NOMO-1 (cell line): ENCODE measurements at regions not wholly inside any gene's neighbourhood (a gene's known extent, or its start where the extent isn't known, plus 50 kb on each side); places are given as distances from the start of the nearest gene placed in this dataset.

Experiments
- DNase-seq, 2 experiments: peaks; one replicate each; lab custom pipeline; 2025; ENCODE audit not compliant: unreplicated experiment in 2 of 2; lab: John Stamatoyannopoulos, UW

DNA sequence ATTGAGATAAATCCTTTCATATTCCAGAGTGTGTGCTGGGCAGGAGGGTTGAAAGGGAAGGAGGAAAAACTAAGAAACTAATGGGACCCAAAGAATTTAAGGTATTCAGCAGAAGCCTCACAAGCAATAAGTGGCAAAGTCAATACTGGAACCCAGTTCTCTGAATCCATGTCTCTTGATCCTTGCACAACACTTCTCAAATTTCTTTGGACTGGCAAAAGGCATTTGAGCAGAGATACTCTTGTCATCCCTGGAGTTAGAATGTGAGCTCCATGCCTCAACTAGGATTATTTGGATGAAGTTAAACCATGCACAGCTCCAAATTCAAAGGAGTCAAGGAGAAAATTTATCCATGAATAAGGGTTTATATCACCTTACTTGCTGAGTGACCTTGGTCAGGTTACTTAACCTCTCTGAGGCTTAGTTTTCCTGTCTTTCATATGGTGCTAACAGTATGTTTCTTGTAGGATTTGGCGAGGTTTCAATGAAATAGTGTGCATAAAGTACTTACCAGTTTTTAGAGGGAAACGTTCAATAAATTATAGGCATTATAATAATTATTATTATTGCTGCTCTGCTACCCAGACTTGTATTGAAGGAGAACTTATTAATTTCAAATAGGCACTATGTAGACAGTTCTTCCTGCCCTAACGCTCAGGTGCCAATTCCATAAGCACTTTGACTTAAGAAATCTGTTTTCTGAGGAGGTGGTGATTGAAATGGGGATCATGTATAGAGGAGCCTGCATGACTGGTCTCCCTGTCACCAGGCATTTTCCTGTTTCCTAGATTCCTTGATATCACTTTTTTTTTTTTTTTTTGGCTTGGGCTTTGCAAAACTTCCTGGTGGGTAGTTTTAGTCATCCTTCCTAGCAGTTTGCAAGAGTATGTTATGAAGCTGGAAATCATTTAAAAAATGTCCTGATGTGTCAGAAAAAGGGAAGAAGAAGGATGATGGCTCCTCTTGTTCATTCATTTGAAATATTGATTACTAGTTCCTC, 125.0 kb upstream of the JUN start:
- peak in 1 of 2 experiments; percentile 23 for DNase-seq

DNA sequence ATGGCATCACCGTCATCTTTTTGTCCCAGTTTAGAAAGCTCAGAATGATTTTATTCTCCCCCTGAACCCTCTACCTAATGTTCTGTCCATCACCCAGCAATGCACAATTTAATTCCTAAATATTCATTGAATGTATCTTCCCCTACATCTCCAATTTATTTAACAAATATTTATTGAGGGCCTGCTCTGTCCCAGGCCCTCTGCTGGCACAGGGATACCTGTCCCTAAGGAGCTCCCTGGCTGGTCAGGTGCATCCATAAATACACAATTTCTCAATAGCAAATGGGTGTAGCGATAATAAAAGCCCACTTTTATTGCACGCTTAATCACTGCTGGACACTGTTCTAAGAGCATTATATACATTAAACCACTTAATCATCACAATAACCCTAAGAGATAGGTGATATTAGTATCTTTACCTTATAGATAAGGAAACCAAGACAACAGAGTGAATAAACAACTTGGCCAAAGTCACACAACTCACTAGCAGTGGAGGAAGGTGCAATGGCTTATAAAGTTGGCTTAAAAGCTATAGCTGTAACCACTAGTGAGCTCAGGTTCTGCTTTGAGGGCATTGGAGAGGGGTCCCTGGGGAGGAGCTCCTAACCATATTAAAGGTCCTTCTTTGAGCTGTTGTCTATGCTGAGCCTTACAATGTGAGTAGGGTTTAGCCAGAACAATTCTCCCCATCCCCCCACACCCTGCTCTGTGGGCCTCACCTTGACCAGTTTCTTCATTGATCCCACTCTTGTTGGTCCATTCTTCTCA, 126.3 kb upstream of the JUN start:
- no peak for DNase-seq

DNA sequence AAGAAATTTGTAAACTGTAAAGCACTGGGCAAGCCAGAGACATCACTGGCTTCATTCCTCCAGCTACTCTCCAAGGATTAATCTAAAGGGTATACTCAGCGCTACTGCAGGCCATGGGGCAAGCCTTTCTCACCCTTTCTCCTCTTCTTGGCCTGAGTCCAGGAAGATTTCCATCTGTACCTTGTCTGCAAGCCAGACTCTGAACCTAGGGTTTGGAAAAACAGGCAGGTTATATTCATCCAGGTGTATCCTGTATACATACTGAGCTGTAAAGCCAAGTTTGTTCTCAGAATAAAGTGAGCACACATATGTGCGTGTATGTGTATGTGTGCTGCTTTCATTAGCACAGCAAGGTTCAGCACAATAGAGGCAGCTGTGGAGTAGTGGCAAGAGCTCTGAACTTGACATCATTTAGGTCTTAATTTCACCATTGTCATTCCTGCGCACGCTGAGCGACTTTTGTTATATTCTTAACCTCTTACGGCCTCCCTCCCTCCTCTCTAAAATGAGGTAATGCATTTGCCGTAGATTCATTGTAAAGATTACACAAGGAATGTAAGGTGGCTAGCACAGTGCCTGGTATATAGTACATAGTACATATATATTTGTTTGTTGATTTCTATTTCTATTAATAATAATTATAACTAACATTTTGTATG, 128.1 kb upstream of the JUN start:
- no peak for DNase-seq

DNA sequence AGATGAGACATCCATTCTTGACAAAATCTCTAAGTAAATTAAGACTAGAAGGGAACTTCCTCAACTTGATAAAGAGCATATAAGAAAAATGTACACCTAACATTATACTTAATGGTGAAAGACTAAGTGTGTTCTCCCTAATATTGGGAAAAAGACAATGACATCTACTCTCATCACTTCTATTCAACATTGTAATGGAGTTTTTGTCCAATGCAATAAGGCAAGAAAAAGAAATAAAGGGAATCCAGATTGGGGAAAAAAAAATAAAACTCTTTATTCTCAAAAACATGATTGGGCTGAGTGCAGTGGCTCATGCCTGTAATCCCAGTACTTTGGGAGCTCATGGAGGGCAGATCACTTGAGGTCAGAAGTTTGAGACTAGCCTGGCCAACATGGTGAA, 131.1 kb upstream of the JUN start:
- DNase-seq, result no peak

DNA sequence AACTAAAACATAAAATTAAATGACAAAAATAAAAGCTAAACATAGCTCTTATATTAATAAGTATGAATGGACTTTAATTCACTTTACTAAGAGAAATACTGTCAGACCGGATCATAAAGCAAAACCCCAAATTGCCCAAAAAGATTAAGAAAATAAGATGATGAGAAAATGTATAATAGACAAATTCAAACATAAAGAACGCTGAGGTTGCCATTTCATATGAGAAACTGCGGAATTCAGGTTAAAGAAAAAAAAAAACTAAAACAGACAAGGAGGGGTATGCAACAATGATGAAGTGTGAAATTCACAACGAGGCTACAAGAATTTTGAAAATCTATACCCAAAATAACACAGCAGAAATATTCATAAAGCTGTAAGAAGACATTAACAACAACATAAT, 133.6 kb upstream of the JUN start:
- no peak for DNase-seq

DNA sequence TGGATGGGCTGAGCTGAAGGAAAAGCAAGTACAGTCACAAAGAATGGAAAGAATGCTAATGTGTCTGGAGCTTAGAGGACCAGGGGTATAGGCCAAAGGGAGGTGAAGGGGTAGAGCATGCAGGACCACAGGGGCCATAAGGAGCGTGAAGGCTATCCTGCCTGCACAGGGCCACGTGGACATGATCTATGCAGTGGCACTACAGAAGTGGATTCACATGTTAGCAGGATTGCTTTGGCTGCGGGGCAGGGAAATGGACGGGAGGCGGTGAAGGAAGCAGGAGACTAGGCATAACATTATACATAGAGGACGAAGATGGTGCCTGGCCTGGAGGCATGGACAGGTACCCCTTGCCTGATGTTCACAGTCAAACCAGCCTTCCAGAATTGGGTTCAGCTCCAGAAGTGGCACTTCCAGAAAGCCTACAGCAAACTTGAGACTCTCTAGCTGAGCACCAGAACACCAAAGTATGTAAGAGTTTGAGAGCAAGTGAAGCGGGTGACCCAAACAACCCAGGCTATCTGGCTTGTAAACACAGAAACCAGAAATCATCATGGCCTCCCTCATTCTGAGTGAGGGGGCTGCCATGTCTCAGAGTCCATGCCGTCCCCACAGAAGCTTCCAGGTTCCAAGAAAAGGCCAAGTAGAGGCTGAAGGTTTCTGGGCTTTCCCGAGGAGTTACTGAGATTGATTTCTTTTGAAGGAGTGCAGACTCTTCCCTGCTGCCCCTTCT, 135.5 kb upstream of the JUN start:
- DNase-seq, result no peak

DNA sequence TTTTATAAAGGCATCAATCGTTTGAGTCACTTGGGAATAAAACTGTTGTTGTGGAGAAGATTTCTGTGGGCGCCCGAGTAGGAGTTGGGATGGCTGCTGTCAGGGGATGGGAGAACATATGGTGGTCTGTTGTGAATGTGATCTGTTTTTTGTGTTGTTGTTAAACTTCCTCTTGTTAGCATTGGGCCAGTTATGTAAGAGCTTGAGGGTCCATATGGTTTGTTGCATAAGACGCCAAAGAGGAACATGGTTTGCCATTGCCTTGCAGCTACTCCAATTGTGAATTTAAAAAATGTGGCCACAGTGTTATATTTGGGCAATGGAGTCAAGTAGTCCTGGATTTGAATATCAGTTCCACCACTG, 136.1 kb upstream of the JUN start:
- DNase-seq, result peak; percentile 80 to 89

DNA sequence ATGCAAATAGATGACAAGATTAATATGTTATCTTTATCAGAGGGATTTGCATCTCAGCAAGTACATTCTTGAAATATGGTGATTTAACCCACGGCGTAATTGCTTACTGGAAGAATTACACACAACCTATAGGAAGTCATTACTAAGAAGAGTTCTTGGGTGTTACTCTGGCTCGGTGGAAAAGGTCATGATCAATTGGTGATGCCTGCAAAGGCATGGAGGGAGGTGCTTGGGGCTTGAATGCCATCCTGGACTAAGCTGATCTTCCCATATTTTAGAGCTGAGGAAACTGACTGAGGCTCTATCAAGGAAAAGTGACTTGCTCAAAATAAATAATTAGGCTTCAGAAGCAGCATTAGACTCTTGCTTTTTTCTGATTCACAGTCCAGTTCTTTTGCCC, 137.5 kb upstream of the JUN start:
- DNase-seq, result no peak

DNA sequence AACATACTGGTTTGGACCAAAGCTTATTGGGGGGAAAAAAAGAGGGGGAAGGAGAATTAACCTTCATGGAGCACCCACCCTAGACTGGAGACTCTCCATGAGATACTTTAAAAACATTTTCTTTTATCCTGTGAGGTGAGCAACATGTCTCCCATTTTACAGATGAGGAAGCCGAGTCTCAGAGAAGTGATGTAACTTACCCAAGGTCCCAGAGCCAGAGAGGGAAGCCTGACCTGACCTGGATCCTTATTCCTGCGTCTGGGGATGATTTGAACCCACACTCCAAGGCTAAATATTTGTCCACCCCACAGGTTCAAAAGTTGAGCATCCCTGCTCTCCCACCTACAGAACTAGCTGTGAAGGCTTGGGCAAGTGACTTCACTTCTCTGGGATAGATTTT, 137.9 kb upstream of the JUN start:
- no peak for DNase-seq

DNA sequence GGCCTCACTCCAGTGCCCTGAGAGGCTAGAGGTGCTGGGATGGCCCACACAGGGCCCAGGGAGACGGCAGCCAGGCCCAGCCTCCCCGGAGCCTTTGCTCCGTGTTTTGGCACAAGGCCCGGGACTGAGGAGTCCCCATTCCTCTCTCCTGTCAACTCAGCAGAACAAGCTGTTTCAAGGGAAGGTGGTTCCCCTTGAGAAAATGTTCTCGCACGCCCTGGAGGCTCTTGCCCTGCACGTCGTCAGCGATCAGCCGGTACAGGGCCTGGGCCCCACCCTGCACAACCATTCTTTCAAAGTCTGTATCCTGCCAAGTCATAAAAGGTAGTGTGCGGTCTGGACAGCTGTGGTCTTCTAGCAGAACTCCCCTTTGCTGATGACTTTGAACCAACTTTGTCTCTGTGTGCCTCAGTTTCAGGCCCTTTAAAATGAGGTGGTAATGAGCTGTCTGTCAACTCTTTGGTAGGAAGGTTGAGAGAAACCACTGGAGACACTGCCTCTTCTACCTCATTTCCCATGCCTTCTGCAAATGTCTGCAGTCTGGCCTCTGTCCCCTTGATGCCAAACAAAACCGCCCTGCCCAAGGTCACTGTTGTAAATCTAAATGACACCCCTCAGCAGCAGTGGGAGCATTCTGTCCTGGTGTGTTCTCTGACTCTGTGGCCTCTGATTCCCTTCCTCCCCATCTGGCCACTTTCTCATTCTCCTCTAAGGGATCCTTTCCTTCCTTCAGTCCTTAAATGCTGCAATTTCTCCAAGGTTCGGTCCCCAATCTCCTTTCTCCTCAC, 138.6 kb upstream of the JUN start:
- DNase-seq, result peak; percentile 47 to 53

DNA sequence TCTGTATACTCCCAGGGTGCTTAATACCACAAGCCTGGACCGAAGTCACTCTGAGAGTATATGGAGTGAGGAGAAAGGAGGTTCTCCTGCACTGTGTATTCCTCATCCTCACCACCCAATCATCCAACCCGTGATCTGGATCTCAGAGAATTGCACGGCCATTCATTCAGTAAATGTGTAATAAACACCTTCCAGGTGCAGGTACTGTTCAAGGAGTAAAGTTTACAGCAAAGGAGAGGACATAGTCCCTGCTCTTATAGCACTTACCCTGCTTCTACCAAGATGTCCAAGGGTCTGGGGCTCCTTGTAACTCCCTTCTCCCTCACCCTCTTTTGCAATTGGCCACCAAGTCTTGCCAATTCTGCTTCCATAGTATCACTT, 139.2 kb upstream of the JUN start:
- no peak for DNase-seq

DNA sequence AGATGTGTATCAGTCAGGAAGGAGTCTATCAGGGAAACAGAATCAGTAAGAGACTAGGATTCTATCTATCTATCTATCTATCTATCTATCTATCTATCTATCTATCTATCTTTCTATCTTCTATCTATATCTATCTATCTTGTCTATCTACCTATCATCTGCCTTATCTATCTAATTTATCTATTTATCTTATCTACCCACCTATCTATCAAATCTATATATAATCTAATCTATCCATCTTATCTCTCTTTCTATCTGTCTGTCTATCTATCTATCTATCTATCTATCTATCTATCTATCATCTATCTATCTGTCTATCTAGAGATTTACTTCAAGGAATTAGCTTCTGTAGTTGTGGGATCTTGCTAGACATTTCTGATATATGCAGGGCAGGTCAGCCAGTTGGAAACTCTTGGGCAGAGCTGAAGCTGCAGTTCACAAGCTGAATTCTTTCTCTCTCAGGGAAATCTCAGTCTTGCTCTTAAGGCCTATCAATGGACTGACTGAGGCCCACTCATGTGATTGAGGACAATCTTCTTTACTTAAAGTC, 140.2 kb upstream of the JUN start:
- DNase-seq, result no peak

DNA sequence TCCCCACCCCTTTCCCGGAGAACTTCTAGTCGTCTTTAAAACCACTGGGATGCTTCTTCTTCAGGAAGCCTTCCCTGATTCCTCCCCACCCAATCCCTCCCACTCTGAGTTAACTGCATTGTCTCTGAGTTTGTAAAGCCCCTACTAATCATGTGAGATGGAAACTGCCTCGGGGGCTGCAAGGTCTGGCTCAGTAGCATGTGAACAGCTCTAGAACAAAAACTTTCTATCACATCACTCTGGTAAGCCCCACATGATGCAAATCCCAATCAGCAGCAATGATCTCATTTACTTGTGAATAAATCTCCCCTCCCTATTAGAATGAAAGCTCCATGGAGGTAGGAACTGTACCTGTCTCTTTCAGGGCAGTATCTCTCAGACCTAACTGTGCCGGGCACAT, 141.0 kb upstream of the JUN start:
- no peak for DNase-seq

DNA sequence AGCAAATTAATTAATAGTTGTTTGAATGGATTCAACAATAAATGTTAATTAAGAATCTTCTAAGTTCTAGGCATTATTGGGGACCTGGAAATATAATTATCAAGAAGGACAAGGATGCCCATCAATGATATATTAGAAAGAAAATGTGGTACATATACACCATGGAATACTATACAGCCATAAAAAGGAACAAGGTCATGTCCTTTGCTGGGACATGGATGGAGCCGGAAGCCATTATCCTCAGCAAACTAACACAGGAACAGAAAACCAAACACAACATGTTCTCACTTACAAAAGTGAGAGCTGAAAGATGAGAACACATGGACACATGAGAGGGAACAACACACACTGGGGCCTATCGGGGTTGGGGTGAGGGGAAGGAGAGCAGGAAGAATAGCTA, 141.4 kb upstream of the JUN start:
- no peak for DNase-seq

DNA sequence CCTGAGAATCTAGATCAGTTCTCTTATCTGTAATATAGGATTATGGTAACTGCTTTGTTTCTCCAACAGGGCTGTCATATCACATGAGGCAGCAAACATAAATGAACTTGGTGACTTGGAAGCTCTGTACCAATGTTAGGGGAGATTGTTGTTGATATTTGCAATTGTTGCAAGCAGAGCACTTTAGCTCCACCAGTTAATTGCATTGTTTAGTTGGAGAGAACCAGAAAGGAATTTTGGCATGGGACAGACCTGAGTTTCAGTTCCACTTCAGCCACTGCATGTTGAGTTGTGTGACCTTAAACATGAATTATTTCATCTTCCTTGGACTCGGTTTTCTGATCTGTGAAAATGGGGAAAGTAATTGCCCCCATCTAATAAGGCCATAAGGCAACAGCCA, 142.3 kb upstream of the JUN start:
- DNase-seq, result no peak

DNA sequence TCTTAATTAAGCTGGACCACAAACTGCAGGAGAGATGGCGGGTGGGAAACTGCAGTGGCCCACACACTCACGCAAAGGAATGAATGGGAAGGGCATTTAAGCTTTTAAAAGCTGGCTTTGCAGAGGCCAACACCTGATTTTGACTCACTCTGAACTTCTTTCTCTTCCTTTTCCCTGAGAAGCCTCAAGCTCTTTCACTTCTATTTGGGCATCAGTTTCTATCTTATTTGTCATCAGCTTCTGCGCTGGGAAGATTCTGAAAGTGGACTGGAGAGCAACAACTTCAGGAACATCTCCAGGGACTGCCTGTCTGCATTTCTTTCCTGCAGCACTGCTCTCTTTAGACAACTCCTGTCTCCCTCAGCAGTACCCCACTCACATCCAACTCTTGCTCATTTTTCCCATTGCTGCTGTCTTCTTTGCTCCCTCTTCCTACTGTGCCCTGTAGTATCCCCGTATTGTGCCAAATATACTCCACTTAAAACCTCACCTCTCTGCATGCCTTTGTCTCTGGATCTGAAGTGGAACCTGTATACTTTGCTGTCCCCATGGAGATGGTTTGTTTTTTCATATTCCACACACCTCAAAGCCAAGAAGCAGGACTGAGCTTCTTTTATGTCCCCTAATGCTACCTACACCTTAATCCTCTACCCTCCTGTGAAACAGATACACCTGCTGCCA, 143.3 kb upstream of the JUN start:
- no peak for DNase-seq

DNA sequence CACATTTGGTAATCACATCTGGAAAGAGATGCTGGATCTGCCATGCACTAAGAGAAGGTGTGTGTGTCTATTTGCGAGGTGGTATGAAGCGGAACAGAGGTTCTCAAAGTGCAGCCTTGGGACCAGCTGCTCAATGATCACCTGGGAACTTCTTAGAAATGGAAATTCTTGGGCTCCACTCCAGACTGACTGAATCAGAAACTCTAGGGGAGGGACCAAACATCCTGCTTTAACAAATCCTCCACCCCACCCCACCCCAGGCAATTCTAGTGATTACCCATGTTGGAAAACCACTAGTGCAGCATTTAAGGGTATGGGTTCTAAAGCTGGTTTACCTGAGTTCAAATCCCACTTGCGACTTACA, 143.9 kb upstream of the JUN start:
- no peak for DNase-seq

DNA sequence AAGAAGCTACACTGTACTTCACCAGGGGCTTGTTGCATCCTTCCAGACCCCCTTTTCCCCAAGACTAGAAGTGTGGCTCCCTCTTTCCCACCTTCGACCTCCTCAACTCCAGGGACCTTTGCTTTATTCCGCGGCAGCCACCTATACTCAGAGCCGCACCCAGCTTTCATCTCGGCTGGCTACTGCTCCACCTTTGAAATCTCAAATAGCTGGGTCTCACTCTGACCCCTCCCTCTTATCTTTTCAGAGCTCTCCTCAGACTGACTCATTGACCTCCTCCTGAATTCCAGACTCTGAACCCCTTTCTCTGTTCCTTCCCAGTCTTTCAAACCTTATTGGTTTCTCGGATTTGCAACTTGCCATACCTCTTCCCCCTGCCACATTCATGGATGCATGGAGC, 144.7 kb upstream of the JUN start:
- no peak for DNase-seq

DNA sequence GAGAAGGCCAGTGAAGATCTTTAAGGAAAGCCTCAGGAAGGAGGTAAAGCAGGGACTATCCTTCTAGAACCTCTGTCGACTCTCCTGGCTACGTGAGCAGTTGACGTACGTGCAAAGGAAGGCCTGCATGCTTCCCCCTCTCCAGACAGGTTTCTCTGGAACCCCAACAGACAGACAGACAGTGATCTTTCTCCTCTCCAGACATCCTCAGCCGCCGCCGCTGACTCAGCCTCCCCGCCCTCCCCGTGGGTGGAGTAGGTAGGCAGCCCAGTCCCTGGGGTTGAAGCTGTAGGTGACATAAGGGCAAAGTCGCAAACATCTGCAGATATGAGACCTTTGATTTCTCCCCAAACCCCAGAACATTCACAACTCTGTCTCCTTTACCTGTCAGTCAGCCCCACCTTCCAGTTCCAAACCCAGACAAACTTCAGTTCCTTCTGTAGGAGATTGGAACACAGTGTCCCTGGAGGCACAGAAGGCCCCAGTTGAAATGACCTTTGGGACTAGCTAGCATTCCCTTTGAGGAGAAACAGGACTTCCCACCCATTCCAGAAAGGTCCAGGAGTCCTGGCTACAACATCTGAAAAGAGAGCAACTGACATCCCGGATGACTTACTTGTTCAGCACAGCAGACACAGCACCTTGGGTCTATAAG, 146.0 kb upstream of the JUN start:
- no peak for DNase-seq
